AG08395 (cell line): ENCODE measurements at regions not wholly inside any gene's neighbourhood (a gene's known extent, or its start where the extent isn't known, plus 50 kb on each side); places are given as distances from the start of the nearest gene placed in this dataset.
A peak's percentile ranks its signal among the peaks of the same experiment; 100 is the strongest.
"Not testable (repeated sequence)": the region's sequence is repeated elsewhere in the genome, so short reads cannot be mapped to it uniquely, and the experiment has no call there.

Experiments
- DNase-seq: peaks from one replicate; pipeline ENCODE4 v3.0.0; 2012; ENCODE audit warnings: mixed read lengths, low spot score

DNA sequence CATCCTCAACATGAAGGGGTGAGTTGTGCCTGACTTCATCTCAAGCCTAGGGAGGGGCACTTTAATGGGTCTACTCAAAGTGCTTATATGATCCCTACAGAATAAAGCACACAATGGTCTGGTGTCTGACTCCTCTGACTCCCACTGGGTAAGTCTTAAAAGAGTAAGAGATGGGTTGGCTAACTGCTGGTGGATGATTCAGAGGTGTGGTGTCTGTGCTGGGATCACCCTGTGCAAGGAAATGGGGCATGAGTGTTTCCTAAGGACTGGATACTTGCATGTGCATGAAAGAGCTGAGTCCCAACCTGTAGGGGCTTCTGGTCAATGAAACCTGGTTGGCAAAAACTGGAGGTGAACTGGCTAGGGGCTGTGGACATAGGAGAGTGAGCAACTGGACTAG lies 158.8 kb downstream of the IL20RB start:
- DNase-seq, result no peak

DNA sequence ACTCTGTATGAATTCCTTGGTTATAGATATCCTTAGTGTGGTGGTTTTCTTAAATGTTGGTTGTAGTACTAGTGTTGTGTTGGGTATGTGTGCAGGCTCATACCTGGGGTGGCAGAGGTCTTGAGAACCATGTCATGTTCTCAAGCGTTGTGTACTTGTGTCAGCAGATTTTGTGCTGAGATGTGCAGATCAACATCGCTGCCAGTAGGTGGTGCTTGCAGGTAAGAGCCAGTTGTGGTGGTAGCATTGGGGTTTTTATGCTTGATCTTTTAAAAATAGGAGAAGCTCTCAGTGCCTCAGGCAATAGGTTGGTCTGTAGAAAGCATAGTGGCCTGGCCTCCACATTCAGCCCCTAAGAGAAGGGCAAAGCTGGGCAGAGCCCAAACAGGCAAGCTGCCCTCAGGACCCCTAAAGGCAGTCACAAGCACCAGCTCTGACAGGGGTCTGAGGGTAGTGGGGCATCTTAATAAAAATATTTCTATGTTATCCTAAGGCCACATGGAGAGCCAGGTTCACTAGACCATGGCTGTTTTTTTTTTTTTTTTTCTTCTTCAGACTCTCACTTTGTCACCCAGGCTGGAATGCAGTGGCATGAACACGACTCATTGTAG lies 164.0 kb downstream of the IL20RB start:
- peak; percentile 19 for DNase-seq

DNA sequence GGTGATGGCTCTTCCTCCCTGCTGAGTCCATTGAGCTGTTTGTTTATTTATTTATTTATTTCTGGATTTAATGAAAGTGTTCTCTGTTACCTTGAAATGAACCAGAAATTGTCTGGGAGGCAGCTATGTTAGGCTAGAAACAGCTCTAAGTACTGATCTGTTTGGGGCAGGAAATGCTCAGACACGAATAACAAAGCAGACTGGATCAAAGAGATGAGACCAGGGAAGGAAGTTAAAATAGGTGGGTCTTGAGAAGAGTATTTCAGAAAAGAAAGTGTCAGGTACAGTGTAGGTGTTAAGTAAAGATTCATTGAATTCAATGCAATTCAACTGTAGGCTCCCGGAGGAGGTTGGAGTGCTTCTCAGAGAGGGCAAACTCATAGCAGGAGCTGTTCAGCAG lies 173.3 kb downstream of the IL20RB start:
- no peak for DNase-seq

DNA sequence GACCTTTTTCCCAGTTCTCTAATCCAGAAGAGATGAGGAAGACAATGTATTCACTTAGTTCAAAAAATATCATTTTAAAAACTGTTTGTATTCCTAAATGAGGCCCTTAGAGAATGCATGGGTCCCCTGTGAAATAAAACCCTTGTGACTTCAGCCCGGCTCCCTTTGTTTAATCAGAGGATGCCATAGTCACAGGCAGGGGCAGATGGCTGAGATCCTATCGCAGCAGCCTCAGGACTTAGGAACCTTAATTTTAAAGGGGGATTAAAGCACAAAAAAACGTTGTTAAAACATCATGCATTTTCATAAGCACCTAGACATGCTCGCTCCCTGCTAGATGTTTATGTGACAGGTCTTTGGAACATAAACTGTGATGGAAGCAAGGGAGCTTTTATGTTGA lies 176.6 kb downstream of the IL20RB start:
- DNase-seq, result no peak

DNA sequence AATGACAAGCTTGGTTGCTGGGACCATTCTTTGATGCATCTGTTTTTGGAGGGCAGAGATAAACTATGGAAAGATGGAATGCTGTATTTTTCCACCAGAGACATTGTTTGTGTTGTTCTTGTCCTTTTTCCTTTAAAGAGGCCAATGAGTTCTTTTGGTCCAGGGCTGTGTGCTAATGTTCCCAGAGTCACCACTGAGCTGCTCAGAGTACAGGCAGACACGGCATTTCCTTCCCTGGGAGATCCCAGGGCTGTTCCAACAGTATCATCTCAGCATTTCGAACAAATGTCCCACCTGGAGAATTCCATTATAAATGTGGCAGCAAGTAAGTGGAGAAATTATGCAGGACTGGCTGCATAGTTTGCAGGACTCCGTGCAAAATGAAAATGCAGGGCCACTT lies 190.6 kb downstream of the IL20RB start:
- DNase-seq, result no peak

DNA sequence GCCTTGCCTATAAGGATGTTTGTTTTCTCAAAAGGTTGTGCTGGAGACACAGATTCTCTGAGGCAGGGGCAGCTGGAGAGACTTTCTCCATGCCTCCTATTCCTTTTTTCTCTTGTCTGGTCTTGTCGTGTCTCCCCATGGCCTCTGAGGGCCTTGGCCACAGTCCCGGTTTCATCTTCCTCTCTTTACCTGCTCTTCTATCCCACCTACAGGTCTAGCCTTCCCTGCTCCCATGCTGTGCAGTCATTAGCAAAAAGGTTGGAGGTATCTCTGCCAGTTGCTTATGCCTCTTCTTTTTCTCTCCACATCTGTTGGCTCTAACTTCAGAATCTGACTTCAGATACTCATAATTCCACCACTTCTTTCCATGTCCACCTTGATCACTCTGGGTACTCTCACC lies 191.1 kb downstream of the IL20RB start:
- DNase-seq, result no peak

DNA sequence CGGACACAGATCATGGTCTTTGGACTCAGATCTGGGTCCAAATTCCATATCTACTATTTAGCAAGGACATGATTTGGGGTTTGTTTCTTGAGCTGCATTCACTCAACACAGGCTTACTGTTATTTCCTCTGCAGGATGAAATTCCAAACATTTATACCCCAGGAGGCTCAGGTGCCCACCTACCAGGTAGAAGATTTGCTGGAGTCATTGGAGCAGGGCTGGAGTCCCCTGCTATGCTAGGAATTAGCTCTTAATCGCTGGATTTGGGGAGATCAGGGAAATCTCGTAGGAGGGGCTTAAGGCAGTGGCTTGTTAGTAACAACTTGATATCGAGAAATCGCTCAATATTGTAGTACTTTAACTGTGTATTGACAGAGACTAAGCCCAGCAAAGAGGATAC lies 193.0 kb downstream of the IL20RB start:
- DNase-seq, result no peak

DNA sequence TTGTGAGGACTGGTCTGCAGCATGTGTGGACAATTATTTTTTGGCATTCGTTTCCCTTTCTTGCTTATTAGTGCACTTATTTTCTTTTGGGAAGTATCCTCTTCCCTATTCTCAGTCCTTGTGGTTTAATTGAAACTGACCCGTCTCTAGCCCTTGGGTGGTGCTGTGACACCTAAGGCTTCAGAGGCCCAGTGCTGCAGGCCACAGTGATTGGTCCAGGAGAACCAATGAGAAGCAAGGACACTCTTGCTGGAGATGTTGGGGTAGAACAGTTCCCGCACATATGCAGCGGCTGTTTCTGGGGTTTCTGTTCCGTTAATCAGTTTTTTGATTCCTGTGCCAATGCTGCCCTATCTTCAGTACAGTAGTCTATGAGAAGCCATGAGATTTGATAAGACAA lies 195.3 kb downstream of the IL20RB start:
- DNase-seq, result not testable (repeated sequence)

DNA sequence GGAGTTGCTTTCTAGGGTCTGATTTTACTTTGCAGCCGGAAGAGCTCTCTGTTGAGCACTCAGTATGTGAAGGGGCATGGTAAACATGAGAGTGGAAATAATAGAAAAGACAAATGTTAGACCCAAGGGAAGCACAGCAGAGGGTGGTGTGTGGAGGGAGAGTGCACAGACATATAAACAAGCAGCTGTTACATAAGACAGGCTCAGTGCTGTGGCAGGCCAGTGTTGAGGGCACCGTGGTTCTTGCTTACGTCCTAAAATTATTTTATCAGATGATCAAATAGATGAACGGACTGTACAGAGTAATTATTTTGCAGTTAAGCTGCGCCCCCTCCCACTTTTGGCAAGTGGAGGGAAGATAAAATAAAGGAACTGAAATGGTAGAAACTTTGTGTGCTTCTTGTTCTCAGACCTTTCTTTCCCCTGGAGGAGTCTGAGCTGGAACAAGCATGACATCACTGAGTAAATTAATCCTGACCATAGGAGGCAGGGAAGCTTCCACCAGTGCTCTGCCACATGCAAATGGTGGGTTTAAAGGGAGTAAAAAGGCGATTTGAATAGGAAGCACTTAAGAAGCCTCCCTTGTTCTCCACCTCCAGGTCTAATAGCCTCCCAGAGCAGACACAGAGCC lies 205.6 kb downstream of the IL20RB start:
- no peak for DNase-seq

DNA sequence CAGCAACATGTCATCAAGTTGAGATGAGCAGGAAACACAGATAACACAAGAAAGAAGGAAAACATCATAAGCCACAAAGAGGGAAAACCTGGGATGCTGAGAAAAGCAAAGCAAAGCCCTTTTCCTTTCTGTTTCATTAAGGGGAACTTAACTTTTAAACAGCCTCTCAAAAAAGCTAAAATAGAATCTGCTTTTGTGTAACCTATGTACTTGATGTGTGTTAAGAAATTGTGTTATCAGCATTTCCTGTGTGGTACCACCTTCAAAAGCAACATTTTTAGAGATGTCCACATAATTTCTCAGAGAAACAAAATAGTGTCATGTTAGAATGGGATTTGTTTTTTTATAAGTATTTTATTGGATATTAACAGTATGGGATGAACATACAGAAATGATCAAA lies 206.2 kb downstream of the IL20RB start:
- no peak for DNase-seq

DNA sequence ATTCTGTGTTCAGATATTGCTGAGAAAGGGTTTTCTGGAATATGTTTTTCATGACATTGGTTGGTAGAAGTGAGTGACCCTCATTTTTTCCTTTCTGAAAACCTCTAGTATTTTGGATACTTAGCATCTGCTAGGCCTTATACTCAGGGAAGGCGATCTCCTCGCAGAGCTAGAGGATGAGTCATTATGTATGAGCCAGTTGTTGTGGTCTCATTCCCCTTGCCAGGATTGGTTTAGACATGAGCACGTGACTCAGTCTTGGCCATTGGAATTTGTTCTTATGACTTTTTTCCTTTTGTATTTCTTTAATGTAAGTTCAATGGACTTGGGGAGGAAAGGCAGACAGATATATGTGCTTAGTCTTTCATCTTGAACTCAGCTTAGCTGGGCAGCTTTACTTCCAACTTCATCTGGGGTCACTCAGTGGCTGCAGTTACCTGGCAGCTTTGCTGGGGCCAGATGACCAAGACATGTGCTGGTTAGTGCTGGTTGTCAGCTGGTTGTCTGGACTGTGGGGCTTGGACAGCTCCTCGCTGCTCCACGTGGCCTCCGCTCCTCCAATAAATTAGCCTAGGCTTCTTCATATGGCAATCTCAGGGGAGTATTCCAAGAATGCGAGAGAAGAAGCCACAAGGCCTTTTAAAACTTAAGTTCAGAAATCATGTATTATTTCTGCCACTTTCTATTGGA lies 207.5 kb downstream of the IL20RB start:
- peak; percentile 6 for DNase-seq

DNA sequence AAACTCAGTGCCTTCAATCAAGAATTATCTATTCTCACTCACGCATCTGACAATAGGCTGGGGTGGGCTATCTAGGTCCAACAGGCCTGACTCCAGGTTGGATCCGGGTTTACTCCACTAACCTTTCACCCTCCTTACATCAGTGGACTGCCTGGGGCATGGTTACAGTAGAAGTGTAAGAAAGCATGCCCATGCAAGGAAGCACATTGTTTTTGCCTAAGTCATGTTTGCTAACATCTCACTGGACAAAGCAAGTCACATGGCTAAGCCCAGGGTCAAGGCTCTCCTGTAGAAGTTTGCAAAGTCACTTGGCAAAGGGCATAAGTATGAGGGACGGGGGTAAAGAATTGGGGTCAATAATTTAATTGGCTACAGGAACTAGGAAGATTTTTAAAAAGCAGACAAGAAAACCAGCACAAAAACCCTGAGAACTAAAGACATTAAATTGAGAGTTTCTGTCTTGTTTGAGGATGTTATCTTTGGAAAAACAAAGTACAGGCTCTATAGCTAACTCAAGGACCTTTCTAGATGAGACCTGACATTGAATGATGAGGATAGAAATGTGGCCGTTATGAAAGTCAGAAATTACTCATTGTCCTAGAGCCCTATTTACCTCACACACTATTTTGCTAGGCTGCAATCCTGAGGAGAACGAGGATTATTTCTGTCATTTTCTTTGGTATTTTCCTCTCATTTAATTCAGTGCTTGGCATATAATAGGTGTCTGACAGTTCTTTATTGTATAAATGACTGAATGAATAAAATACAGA lies 214.2 kb downstream of the IL20RB start:
- DNase-seq, result no peak

DNA sequence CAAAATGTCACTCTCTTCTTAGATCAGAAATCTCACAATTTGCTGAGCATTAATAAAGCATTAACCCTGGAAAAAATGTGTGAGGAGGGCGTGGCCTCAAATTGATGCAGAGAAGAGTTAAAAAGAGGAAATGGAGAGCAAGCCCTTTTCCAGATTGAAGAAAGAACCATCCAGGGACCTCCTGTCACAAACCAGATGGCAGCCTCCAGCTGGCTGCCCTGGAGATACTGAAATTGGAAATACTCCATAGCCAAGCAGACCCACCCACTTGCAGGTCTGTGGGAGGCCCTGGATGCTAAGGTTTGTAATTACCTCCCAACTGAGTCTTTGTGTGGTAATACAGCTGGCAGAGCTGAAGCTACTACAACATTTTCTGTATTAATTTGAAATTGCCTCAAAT lies 214.9 kb downstream of the IL20RB start:
- no peak for DNase-seq

DNA sequence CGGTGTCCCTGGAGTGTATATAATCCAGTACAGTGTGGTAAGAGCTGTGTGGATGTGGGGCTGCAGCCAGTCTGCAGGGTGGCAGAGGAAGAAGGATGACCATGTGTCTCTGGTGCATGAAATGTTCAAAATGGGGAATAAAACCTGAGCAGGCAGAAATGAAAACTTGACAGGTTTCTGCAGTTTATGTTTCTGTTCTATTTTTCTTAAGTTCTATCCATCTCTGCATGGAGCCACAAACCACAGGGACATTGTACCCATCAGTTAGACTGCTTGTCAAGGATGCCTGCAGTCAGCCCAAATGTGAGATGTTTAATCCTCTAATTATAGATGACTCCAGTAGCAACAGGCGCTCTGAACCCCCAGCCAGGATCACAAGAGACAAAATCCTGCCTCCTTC lies 216.7 kb downstream of the IL20RB start:
- DNase-seq, result no peak

DNA sequence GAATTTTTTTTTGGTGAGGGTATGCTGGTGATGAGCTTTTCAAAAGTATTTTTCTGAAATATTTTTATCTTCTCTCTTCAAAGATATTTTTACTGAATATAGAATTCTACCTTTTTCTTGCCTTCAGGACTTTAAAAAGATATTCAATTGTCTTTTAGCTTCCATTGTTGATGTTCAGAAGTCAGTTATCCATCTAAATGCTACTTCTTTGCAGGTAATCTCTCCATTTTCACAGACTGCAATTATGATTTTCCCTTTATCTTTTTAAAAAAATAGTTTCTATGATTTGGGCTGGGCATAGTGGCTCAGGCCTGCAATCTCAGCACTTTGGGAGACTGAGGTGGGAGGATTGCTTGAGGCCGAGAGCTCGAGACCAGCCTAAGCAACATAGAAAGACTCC lies 222.4 kb downstream of the IL20RB start:
- no peak for DNase-seq

DNA sequence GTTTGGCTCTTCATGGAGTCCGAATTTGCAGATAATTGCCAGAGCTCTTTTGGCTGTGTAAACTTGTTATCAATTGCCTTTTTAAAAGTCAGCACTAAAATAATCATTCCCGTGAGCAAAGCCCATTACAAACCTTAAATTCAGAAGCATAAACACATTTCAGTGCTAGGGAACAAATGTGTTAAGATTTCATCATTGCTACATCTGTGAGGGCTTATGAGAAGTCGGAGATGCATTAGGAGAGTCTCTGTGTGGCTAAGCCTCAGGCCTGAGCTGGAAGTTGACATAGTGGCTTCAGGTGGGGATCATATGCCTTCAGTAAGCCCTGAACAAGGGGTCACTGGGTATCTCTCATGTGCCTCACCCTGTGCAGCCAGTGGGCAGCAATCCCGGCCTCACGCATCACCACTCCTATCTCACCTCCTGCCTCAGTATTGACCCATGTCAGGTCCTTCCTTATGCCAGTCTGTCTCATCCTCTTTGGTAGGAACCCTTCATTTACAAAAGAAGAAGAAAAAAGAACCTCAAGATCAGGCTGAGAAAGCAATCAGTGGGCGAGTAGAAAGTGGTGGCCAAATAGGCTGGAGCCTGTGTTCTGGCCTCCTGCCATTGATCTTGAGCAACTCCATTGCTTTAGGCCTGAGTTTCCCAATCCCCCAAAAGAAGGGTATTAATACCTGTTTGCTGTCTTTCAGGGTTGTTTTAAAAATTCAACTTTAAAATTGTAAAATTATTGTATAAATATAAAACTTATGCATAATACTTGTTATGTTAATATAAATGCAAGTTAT lies 233.5 kb downstream of the IL20RB start:
- DNase-seq, result no peak

DNA sequence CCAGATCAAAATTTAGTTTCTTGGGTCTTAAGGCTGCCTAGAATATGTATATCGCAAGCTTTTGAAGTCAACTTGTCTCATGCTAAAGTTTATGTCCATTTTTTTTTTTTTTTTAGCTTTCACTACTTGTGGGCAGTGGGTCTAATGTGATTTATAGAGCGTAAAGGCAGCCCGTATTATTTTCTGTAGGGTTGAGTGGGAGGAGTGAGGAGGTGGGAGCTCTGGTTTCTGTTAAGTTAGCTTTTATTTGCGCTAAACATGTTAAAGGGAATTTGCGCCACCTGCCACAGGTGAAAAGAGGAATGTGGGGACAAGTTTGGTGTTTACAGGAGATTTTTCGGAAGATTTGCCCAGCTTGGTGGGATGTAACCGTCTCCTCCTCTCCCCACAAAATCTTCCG lies 234.2 kb downstream of the IL20RB start:
- DNase-seq, result no peak

DNA sequence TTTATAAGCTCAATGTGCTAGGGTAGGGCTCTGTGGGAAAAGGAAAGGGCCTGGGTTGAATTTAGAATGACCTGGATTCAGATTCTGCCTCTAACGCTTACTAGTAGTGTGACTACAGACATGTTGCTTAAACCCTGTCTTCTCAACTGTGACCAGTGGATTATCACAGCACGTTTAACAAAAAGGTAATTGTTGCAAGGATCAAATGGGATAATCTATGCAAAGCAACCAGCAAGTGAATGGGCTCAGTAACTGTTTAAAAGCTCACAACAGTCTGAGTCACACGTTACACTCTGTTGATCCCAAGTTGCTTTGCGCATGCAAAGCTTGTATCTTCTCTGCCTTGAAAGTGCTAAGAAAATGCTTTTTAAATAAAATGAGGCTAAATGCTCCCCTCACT lies 236.5 kb downstream of the IL20RB start:
- DNase-seq, result no peak

DNA sequence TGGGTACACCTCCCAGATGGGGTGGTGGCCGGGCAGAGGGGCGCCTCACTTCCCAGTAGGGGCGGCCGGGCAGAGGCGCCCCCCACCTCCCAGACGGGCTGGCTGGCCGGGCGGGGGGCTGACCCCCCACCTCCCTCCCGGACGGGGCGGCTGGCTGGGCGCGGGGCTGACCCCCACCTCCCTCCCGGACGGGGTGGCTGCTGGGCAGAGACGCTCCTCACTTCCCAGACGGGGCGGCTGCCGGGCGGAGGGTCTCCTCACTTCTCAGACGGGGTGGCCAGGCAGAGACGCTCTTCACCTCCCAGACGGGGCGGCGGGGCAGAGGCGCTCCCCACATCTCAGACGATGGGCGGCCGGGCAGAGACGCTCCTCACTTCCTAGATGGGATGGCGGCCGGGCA lies 240.6 kb downstream of the IL20RB start:
- not testable (repeated sequence) for DNase-seq

DNA sequence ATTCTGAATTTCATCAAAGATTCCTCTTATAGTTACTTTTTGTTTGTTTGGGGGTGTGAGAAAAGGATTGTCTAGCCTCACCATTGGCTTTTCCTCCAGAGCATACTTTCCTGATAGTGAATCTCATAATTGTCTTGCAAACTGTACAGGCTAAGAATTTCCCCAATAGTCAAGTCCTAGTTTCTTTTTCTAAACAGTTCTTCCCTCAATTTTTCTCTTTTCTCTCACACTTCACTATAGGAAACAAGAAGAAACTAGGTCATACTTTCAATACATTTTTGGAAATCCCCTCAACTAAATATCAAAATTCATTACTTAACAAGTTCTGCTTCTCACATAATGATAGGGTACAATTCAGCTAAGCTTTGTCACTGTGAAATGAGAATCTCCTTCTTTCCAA lies 241.9 kb downstream of the IL20RB start:
- DNase-seq, result no peak

DNA sequence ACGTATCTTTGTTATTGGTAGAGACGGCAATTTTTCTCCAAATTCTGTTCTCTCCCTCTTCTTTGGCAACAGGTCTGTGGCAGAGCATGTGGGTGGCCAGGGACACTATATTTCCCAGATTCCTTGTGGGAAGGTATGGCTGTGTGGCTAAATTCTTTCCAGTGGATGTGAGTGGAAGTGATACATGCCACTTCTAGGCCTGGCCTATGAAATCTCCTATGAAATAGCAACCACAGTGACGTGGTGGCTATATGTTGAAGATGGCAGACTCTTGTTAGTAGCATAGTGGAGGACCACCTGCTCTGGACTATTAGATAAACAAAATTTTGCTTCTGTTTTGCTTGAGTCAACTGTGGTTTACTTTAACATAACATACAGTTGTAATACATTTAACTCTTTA lies 243.3 kb downstream of the IL20RB start:
- DNase-seq, result no peak

DNA sequence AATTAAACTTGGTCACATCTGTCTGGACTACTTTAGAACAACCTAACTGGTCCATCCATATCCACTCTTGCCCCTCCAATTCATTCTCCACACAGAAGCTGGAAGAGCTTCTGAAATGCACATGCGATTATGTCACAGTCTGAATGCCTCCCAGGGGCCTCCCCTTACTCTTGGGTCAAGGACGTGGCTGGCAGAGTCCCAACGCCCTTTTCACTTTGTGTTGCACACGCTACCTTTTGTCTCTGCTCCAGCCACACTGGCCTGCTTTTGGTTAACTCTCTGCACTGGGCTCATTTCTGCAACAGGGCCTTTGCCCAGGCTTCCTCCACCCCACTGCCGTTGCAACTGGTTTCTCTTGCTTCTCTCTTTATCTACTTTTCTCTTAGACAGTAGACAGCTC lies 245.2 kb downstream of the IL20RB start:
- no peak for DNase-seq
